ENCODE measurements at regions not wholly inside any gene's neighbourhood (a gene's known extent, or its start where the extent isn't known, plus 50 kb on each side); places are given as distances from the start of the nearest gene placed in this dataset.

- TF ChIP-seq CTCF (IDR thresholded peaks at IDR 0.05): no peak
- no peak for TF ChIP-seq POLR2A (IDR thresholded peaks at IDR 0.05)
- Histone ChIP-seq H3K27ac (no peak overlapping the region), H3K4me1 (no peaks in the 10 kb centered on the region), H3K4me3 (no peak overlapping the region), H3K27me3 (no peaks in the 10 kb centered on the region), H3K36me3 (replicated peaks in 1 of 2; ENCODE audit: insufficient read depth in 1 of 2, low read depth in 2 of 2) (no peaks in the 10 kb centered on the region), H3K9me3 (peaks cover 0 to 16% (median 2%) of the 10 kb centered on the region in 3 donors)
- intact Hi-C loops (cut with DNase I): no loop called here
- DNase-seq (no peak), ATAC-seq (no peak)
- 97 to 100% methylated on average over 2 of the region's 2 CpGs for WGBS, 2 donors
Measured at GRCh38 chr2:144254342-144255235, 265.3 kb downstream of the ZEB2 start.

GRCh38 chr2:144253743-144254142 lies 266.2 kb downstream of the ZEB2 start:
- no peak overlapping the region for H3K27ac ChIP-seq
- H3K9me3 ChIP-seq: peaks cover 0 to 16% (median 2%) of the 10 kb centered on the region in 3 donors
- 48 to 96% methylated on average over 2 to 4 of the region's 4 CpGs for WGBS, 2 donors
- H3K4me1 ChIP-seq: no peaks in the 10 kb centered on the region
- H3K27me3 ChIP-seq: no peaks in the 10 kb centered on the region
- no peaks in the 10 kb centered on the region for H3K36me3 ChIP-seq (replicated peaks in 1 of 2; ENCODE audit: insufficient read depth in 1 of 2, low read depth in 2 of 2)
- DNase-seq (no peak), ATAC-seq (no peak)
- TF ChIP-seq POLR2A (IDR thresholded peaks at IDR 0.05) (no peak), CTCF (IDR thresholded peaks at IDR 0.05) (no peak)
- intact Hi-C loops (cut with DNase I): no loop called here
- no peak overlapping the region for H3K4me3 ChIP-seq

- no peaks in the 10 kb centered on the region for H3K4me1 ChIP-seq
Measured at GRCh38 chr2:144252694-144253093, 267.2 kb downstream of the ZEB2 start.

GRCh38 chr2:144249035-144249637 lies 270.8 kb downstream of the ZEB2 start:
- Histone ChIP-seq H3K9me3 (peaks cover 0 to 13% (median 0%) of the 10 kb centered on the region in 3 donors), H3K4me1 (no peaks in the 10 kb centered on the region), H3K27me3 (no peaks in the 10 kb centered on the region), H3K36me3 (replicated peaks in 1 of 2; ENCODE audit: insufficient read depth in 1 of 2, low read depth in 2 of 2) (no peaks in the 10 kb centered on the region), H3K4me3 (no peak overlapping the region), H3K27ac (no peak overlapping the region)
- DNase-seq (no peak), ATAC-seq (no peak)
- TF ChIP-seq POLR2A (IDR thresholded peaks at IDR 0.05): no peak
- TF ChIP-seq CTCF (IDR thresholded peaks at IDR 0.05): no peak
- 73 to 83% methylated on average over 4 of the region's 4 CpGs for WGBS, 2 donors
- intact Hi-C loops (cut with DNase I): no loop called here

More at GRCh38 chr2:144252694-144253093, 267.2 kb downstream of the ZEB2 start:
- no peak overlapping the region for H3K27ac ChIP-seq
- H3K27me3 ChIP-seq: no peaks in the 10 kb centered on the region
- H3K9me3 ChIP-seq: peaks cover 0 to 13% (median 2%) of the 10 kb centered on the region in 3 donors
- DNase-seq: no peak
- H3K36me3 ChIP-seq (replicated peaks in 1 of 2; ENCODE audit: insufficient read depth in 1 of 2, low read depth in 2 of 2): no peaks in the 10 kb centered on the region
- no peak for ATAC-seq
- intact Hi-C loops (cut with DNase I): no loop called here
- 91 to 96% methylated on average over 1 of the region's 1 CpG for WGBS, 2 donors
- H3K4me3 ChIP-seq: no peak overlapping the region
- no peak for TF ChIP-seq CTCF (IDR thresholded peaks at IDR 0.05)
- no peak for TF ChIP-seq POLR2A (IDR thresholded peaks at IDR 0.05)
